ENCODE measurements at regions not wholly inside any gene's neighbourhood (a gene's known extent, or its start where the extent isn't known, plus 50 kb on each side); places are given as distances from the start of the nearest gene placed in this dataset.
"Not testable (repeated sequence)": the region's sequence is repeated elsewhere in the genome, so short reads cannot be mapped to it uniquely, and the experiment has no call there.

- not testable (repeated sequence) for TF ChIP-seq CTCF, POLR2A (IDR thresholded peaks at IDR 0.05)
Measured at GRCh38 chr14:105884192-105884807, 357.9 kb downstream of the TMEM121 start.
